Activated B cell treated with CpG ODN at 0.5 μM for 24 hours (primary cell): ENCODE measurements at regions not wholly inside any gene's neighbourhood (a gene's known extent, or its start where the extent isn't known, plus 50 kb on each side); places are given as distances from the start of the nearest gene placed in this dataset.
"Not testable (repeated sequence)": the region's sequence is repeated elsewhere in the genome, so short reads cannot be mapped to it uniquely, and the experiment has no call there.

ENCODE experiments used
- ATAC-seq: fragments of 200-7000 bp; cut with Tn5 transposase; one replicate; pipeline ENCODE4 v1.10.0; 2021; ENCODE audit warnings: low read depth, mild to moderate bottlenecking, moderate library complexity
- CTCF ChIA-PET: fragments of 350-600 bp; sonication (Branson Sonifier 250); formaldehyde crosslinking; loops from one replicate; lab custom pipeline; 2021; ENCODE audit warnings: antibody characterized with exemption; lab: Charles Lee
- POLR2A ChIA-PET: fragments of 350-600 bp; sonication (Branson Sonifier 250); formaldehyde crosslinking; loops from one replicate; lab custom pipeline; 2021; ENCODE audit warnings: antibody characterized with exemption; lab: Charles Lee
- DNase-seq: peaks from one replicate; pipeline ENCODE4 v3.0.0; 2022
- H3K27ac Mint-ChIP-seq: one replicate; pipeline ENCODE4 v1.8.0; 2020; ENCODE audit warnings: mixed read lengths
- H3K27me3 Mint-ChIP-seq: one replicate; pipeline ENCODE4 v1.8.0; 2021; ENCODE audit warnings: mixed read lengths
- H3K36me3 Mint-ChIP-seq: one replicate; pipeline ENCODE4 v1.8.0; 2021; ENCODE audit warnings: low read depth, mixed read lengths
- H3K4me1 Mint-ChIP-seq: one replicate; pipeline ENCODE4 v1.8.0; 2021; ENCODE audit warnings: mixed read lengths
- H3K4me3 Mint-ChIP-seq: one replicate; pipeline ENCODE4 v1.8.0; 2020; ENCODE audit warnings: mild to moderate bottlenecking, mixed read lengths
- H3K9me3 Mint-ChIP-seq: one replicate; pipeline ENCODE4 v1.8.0; 2020; ENCODE audit warnings: mixed read lengths
- intact Hi-C: fragments of 100-400 bp; cut with micrococcal nuclease; formaldehyde crosslinking; loops from one replicate; pipeline ENCODE4 v1.15.1; 2024

- not testable (repeated sequence) for H3K4me1 Mint-ChIP-seq, ATAC-seq, H3K36me3 Mint-ChIP-seq
Measured at GRCh38 chr16:33646386-33646785, 187.0 kb downstream of the TP53TG3F start.

GRCh38 chr16:33655756-33656155 is 196.3 kb downstream of the TP53TG3F start:
- H3K4me1 Mint-ChIP-seq, H3K9me3 Mint-ChIP-seq, CTCF ChIA-PET, H3K27ac Mint-ChIP-seq, H3K36me3 Mint-ChIP-seq, DNase-seq, H3K4me3 Mint-ChIP-seq, ATAC-seq, H3K27me3 Mint-ChIP-seq, POLR2A ChIA-PET, intact Hi-C loops: not testable (repeated sequence)

More at GRCh38 chr16:33646386-33646785, 187.0 kb downstream of the TP53TG3F start:
- H3K4me3 Mint-ChIP-seq, POLR2A ChIA-PET, intact Hi-C loops, H3K27ac Mint-ChIP-seq, H3K9me3 Mint-ChIP-seq, CTCF ChIA-PET, H3K27me3 Mint-ChIP-seq, DNase-seq: not testable (repeated sequence)

GRCh38 chr16:33656394-33656793 is 197.0 kb downstream of the TP53TG3F start:
- H3K36me3 Mint-ChIP-seq, intact Hi-C loops, POLR2A ChIA-PET, H3K9me3 Mint-ChIP-seq, H3K27ac Mint-ChIP-seq, ATAC-seq, H3K4me3 Mint-ChIP-seq, DNase-seq, H3K4me1 Mint-ChIP-seq, CTCF ChIA-PET, H3K27me3 Mint-ChIP-seq: not testable (repeated sequence)

GRCh38 chr16:33657717-33658116 is 198.3 kb downstream of the TP53TG3F start:
- intact Hi-C loops, POLR2A ChIA-PET, H3K36me3 Mint-ChIP-seq, H3K9me3 Mint-ChIP-seq, H3K4me3 Mint-ChIP-seq, H3K27me3 Mint-ChIP-seq, H3K27ac Mint-ChIP-seq, H3K4me1 Mint-ChIP-seq, DNase-seq, CTCF ChIA-PET: not testable (repeated sequence)
- peak; percentile 31 for ATAC-seq

GRCh38 chr16:33680791-33681190 is 221.4 kb downstream of the TP53TG3F start:
- POLR2A ChIA-PET, CTCF ChIA-PET, H3K27me3 Mint-ChIP-seq, intact Hi-C loops, H3K4me3 Mint-ChIP-seq, H3K27ac Mint-ChIP-seq, H3K36me3 Mint-ChIP-seq, DNase-seq, H3K9me3 Mint-ChIP-seq, ATAC-seq, H3K4me1 Mint-ChIP-seq: not testable (repeated sequence)

- intact Hi-C loops, H3K36me3 Mint-ChIP-seq, CTCF ChIA-PET, H3K27ac Mint-ChIP-seq, ATAC-seq, H3K4me3 Mint-ChIP-seq, POLR2A ChIA-PET, DNase-seq, H3K27me3 Mint-ChIP-seq, H3K9me3 Mint-ChIP-seq, H3K4me1 Mint-ChIP-seq: not testable (repeated sequence)
Measured at GRCh38 chr16:33700320-33700719, 240.9 kb downstream of the TP53TG3F start.

- H3K9me3 Mint-ChIP-seq, intact Hi-C loops, H3K4me1 Mint-ChIP-seq, CTCF ChIA-PET, H3K27me3 Mint-ChIP-seq, H3K4me3 Mint-ChIP-seq, DNase-seq, H3K36me3 Mint-ChIP-seq, H3K27ac Mint-ChIP-seq, ATAC-seq, POLR2A ChIA-PET: not testable (repeated sequence)
Measured at GRCh38 chr16:33706845-33707590, 247.6 kb downstream of the TP53TG3F start.

- H3K9me3 Mint-ChIP-seq, H3K27ac Mint-ChIP-seq, DNase-seq, ATAC-seq, H3K27me3 Mint-ChIP-seq, POLR2A ChIA-PET, H3K4me3 Mint-ChIP-seq, H3K36me3 Mint-ChIP-seq, H3K4me1 Mint-ChIP-seq, intact Hi-C loops, CTCF ChIA-PET: not testable (repeated sequence)
Measured at GRCh38 chr16:33707591-33707934, 248.2 kb downstream of the TP53TG3F start.

- H3K4me3 Mint-ChIP-seq, DNase-seq, intact Hi-C loops, H3K9me3 Mint-ChIP-seq, H3K36me3 Mint-ChIP-seq, CTCF ChIA-PET, ATAC-seq, H3K4me1 Mint-ChIP-seq, H3K27ac Mint-ChIP-seq, H3K27me3 Mint-ChIP-seq, POLR2A ChIA-PET: not testable (repeated sequence)
Measured at GRCh38 chr16:33709856-33710695, 250.7 kb downstream of the TP53TG3F start.

- CTCF ChIA-PET, H3K9me3 Mint-ChIP-seq, ATAC-seq, H3K27ac Mint-ChIP-seq, DNase-seq, H3K4me1 Mint-ChIP-seq, POLR2A ChIA-PET, H3K4me3 Mint-ChIP-seq, H3K27me3 Mint-ChIP-seq, H3K36me3 Mint-ChIP-seq, intact Hi-C loops: not testable (repeated sequence)
Measured at GRCh38 chr16:33710696-33711087, 251.3 kb downstream of the TP53TG3F start.

GRCh38 chr16:33711616-33712015 is 252.2 kb downstream of the TP53TG3F start:
- CTCF ChIA-PET, result not testable (repeated sequence)

GRCh38 chr16:33712308-33712707 is 252.9 kb downstream of the TP53TG3F start:
- H3K27ac Mint-ChIP-seq, H3K4me1 Mint-ChIP-seq, CTCF ChIA-PET, H3K4me3 Mint-ChIP-seq, DNase-seq, ATAC-seq, H3K9me3 Mint-ChIP-seq, H3K36me3 Mint-ChIP-seq, intact Hi-C loops, H3K27me3 Mint-ChIP-seq, POLR2A ChIA-PET: not testable (repeated sequence)

More at GRCh38 chr16:33711616-33712015, 252.2 kb downstream of the TP53TG3F start:
- H3K27ac Mint-ChIP-seq, DNase-seq, H3K4me3 Mint-ChIP-seq, H3K27me3 Mint-ChIP-seq, H3K4me1 Mint-ChIP-seq, ATAC-seq, intact Hi-C loops, POLR2A ChIA-PET, H3K9me3 Mint-ChIP-seq, H3K36me3 Mint-ChIP-seq: not testable (repeated sequence)
